ENCODE measurements at regions not wholly inside any gene's neighbourhood (a gene's known extent, or its start where the extent isn't known, plus 50 kb on each side); places are given as distances from the start of the nearest gene placed in this dataset.

DNA sequence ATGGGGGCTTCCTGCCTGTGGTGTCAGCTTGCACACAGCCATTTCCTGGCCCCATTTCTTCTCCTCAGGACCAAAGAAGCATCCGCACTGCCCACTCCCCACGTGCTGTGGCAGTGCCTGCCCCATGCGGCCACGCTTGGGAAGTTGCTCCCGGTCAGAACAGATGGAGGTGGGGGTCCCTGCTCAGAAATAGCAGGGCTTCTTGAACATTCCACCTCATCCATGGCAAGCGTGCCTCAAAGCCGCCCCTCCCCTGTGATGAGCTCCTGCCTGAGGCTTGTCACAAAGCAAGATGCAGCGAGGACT, 238.2 kb downstream of the SYK start:
- H3K27ac ChIP-seq (replicated peaks) = no peak overlapping the region
- H3K4me3 ChIP-seq (replicated peaks; ENCODE audit: insufficient read depth, low read length) = no peak overlapping the region
- no peak for DNase-seq (ENCODE audit: low read depth in 1 of 2, low spot score in 1 of 2)
- TF ChIP-seq, protein P1, sequence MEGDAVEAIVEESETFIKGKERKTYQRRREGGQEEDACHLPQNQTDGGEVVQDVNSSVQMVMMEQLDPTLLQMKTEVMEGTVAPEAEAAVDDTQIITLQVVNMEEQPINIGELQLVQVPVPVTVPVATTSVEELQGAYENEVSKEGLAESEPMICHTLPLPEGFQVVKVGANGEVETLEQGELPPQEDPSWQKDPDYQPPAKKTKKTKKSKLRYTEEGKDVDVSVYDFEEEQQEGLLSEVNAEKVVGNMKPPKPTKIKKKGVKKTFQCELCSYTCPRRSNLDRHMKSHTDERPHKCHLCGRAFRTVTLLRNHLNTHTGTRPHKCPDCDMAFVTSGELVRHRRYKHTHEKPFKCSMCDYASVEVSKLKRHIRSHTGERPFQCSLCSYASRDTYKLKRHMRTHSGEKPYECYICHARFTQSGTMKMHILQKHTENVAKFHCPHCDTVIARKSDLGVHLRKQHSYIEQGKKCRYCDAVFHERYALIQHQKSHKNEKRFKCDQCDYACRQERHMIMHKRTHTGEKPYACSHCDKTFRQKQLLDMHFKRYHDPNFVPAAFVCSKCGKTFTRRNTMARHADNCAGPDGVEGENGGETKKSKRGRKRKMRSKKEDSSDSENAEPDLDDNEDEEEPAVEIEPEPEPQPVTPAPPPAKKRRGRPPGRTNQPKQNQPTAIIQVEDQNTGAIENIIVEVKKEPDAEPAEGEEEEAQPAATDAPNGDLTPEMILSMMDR (IDR thresholded peaks at IDR 0.05; ENCODE audit: insufficient read depth, low read length) = no peak
- no peaks in the 10 kb centered on the region for H3K27me3 ChIP-seq (ENCODE audit: insufficient read depth, poor library complexity, severe bottlenecking)

DNA sequence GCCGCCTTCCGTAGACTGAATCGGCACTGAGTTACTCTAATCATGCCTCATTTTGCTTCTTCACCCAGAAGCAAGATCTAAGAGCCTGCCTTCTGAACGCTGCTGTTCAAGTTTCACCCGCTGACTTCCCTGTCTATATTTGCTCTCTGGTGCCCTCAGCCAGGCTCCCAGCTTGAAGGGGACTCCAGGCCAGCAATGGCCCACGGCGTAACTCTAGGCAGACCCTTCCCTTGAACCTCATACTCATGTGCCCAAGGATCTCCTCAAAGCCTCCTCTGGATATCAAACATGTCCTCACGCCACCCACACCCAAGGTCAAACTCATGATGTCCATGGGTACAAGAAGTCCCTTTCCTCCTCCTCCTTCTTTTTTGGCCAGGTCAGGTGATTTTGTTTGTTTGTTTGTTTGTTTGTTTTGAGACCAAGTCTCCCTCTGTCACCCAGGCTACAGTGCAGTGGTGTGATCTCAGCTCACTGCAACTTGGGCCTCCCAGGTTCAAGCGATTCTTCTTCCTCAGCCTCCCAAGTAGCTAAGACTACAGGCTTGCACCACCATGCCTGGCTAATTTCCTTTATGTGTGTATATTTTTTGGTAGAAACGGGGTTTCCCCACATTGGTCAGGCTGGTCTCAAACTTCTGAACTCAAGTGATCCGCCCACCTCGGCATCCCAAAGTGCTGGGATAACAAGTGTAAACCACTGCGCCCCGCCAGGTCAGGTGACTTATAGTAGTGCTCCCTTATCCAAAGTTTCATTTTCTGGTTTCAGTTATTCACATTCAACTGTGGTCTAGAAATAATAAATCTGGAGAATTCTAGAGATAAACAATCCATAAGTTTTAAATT, 239.0 kb downstream of the SYK start:
- no peak overlapping the region for H3K4me3 ChIP-seq (replicated peaks; ENCODE audit: insufficient read depth, low read length)
- TF ChIP-seq GABPA (IDR thresholded peaks at IDR 0.05; ENCODE audit: low read depth) (no peak), POLR2AphosphoS5 (IDR thresholded peaks at IDR 0.05; ENCODE audit: low read depth) (no peak), SPI1 (IDR thresholded peaks at IDR 0.05; ENCODE audit: borderline replicate concordance, low read depth) (no peak)
- TF ChIP-seq, protein P2, sequence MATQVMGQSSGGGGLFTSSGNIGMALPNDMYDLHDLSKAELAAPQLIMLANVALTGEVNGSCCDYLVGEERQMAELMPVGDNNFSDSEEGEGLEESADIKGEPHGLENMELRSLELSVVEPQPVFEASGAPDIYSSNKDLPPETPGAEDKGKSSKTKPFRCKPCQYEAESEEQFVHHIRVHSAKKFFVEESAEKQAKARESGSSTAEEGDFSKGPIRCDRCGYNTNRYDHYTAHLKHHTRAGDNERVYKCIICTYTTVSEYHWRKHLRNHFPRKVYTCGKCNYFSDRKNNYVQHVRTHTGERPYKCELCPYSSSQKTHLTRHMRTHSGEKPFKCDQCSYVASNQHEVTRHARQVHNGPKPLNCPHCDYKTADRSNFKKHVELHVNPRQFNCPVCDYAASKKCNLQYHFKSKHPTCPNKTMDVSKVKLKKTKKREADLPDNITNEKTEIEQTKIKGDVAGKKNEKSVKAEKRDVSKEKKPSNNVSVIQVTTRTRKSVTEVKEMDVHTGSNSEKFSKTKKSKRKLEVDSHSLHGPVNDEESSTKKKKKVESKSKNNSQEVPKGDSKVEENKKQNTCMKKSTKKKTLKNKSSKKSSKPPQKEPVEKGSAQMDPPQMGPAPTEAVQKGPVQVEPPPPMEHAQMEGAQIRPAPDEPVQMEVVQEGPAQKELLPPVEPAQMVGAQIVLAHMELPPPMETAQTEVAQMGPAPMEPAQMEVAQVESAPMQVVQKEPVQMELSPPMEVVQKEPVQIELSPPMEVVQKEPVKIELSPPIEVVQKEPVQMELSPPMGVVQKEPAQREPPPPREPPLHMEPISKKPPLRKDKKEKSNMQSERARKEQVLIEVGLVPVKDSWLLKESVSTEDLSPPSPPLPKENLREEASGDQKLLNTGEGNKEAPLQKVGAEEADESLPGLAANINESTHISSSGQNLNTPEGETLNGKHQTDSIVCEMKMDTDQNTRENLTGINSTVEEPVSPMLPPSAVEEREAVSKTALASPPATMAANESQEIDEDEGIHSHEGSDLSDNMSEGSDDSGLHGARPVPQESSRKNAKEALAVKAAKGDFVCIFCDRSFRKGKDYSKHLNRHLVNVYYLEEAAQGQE (IDR thresholded peaks at IDR 0.05; ENCODE audit: insufficient replicate concordance, low read depth) = no peak
- TF ChIP-seq, protein P1 (IDR thresholded peaks at IDR 0.05; ENCODE audit: insufficient read depth, low read length) = no peak
- no peak for DNase-seq (ENCODE audit: low read depth in 1 of 2, low spot score in 1 of 2)
- H3K27me3 ChIP-seq (ENCODE audit: insufficient read depth, poor library complexity, severe bottlenecking) = no peaks in the 10 kb centered on the region
- H3K27ac ChIP-seq (replicated peaks) = no peak overlapping the region

DNA sequence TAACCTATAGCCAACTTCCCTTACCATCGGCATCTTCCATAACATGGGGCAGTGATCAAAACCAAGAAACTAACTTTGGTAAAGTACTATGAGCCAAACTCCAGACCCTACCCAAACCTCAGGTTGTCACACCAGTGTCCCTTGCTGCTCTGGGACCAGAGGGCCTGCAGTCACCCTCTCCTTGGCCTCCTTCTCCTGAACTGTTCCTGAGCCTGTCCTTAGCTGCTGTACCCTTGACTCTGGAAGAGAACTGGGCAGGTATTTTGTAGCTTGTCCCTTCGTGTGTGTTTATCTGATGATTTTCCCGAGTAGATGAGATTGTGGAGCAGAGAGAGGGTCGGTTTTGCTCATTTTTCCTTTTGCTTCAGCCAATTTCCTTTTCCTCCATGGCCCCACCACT, 240.4 kb downstream of the SYK start:
- Histone ChIP-seq H3K4me3 (replicated peaks; ENCODE audit: insufficient read depth, low read length) (no peak overlapping the region), H3K27ac (replicated peaks) (no peak overlapping the region), H3K27me3 (ENCODE audit: insufficient read depth, poor library complexity, severe bottlenecking) (no peaks in the 10 kb centered on the region)
- no peak for DNase-seq (ENCODE audit: low read depth in 1 of 2, low spot score in 1 of 2)
- no peak for TF ChIP-seq GABPA (IDR thresholded peaks at IDR 0.05; ENCODE audit: low read depth)
- TF ChIP-seq, protein P2 (IDR thresholded peaks at IDR 0.05; ENCODE audit: insufficient replicate concordance, low read depth) = no peak
- TF ChIP-seq POLR2AphosphoS5 (IDR thresholded peaks at IDR 0.05; ENCODE audit: low read depth) = no peak
- TF ChIP-seq SPI1 (IDR thresholded peaks at IDR 0.05; ENCODE audit: borderline replicate concordance, low read depth) = no peak
- TF ChIP-seq, protein P1 (IDR thresholded peaks at IDR 0.05; ENCODE audit: insufficient read depth, low read length) = no peak

DNA sequence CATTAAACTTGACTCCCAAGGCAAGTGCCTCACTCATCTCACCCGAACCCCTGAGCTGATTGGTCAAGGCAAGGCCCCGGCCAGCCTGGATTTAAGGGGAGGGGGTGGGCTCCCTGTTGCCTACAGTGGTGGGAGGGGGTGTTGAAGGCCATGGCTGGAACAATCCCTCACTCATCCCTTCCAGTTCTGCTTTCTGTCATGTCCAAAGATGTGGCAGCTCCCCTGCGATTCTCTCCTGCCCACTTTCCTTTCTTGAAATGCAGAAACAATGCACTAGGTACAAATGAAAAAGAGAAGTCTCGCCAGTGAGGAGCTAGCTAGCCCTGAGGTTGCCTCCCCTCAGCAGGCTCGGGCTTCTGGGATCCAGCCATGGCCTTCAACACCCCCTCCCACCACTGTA, 240.9 kb downstream of the SYK start:
- peak in 1 of 2 experiments; percentile 18 for DNase-seq (ENCODE audit: low read depth in 1 of 2, low spot score in 1 of 2)
- Histone ChIP-seq H3K27me3 (ENCODE audit: insufficient read depth, poor library complexity, severe bottlenecking) (no peaks in the 10 kb centered on the region), H3K27ac (replicated peaks) (no peak overlapping the region), H3K4me3 (replicated peaks; ENCODE audit: insufficient read depth, low read length) (no peak overlapping the region)
- TF ChIP-seq, protein P2 (IDR thresholded peaks at IDR 0.05; ENCODE audit: insufficient replicate concordance, low read depth) = no peak
- TF ChIP-seq SPI1 (IDR thresholded peaks at IDR 0.05; ENCODE audit: borderline replicate concordance, low read depth) = peak; percentile 30; the same call in 1 of the 2 replicates

All from HL-60 (cell line).